ENCODE measurements at regions not wholly inside any gene's neighbourhood (a gene's known extent, or its start where the extent isn't known, plus 50 kb on each side); places are given as distances from the start of the nearest gene placed in this dataset.

GRCh38 chr2:19046986-19047780, 311.2 kb downstream of the OSR1 start:
- Histone ChIP-seq H3K36me3 (no peaks in the 10 kb centered on the region), H3K4me3 (no peak overlapping the region), H3K4me1 (peaks cover 19% of the 10 kb centered on the region), H3K27ac (no peak overlapping the region), H3K9me3 (no peaks in the 10 kb centered on the region), H3K27me3 (ENCODE audit: low read depth) (no peaks in the 10 kb centered on the region)
- DNase-seq = no peak
- ATAC-seq = no peak
- intact Hi-C loops (cut with DNase I) = no loop called here
- TF ChIP-seq CTCF (IDR thresholded peaks at IDR 0.05) = no peak

- no peak for TF ChIP-seq CTCF (IDR thresholded peaks at IDR 0.05)
- Histone ChIP-seq H3K36me3 (no peaks in the 10 kb centered on the region), H3K27me3 (ENCODE audit: low read depth) (no peaks in the 10 kb centered on the region), H3K9me3 (no peaks in the 10 kb centered on the region), H3K4me3 (no peak overlapping the region), H3K27ac (no peak overlapping the region), H3K4me1 (peaks cover 19% of the 10 kb centered on the region)
- ATAC-seq (no peak), DNase-seq (no peak)
- intact Hi-C loops (cut with DNase I) = no loop called here
Observed at GRCh38 chr2:19045151-19045550, 313.3 kb downstream of the OSR1 start.

DNA sequence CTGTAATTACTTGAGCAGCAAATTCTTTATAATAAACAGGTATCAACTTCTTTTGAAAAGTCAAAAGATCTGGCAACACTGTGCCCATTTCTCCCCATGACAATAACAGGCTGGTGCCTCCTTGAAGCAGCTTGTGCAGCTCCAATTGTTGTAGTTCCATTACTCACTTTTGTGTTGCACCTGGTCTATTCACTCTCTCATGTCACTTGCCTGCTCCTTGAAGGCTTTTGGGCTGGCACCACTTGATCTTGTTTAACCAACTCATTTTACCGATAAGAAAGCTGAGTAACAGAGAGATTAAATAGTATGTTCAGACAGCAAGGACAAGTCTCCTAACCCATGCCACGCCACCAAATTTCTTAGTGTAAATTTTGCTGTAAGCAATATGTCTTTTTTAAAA, 314.5 kb downstream of the OSR1 start:
- Histone ChIP-seq H3K9me3 (no peaks in the 10 kb centered on the region), H3K27me3 (ENCODE audit: low read depth) (no peaks in the 10 kb centered on the region), H3K4me1 (peaks cover 19% of the 10 kb centered on the region), H3K36me3 (no peaks in the 10 kb centered on the region), H3K4me3 (no peak overlapping the region), H3K27ac (no peak overlapping the region)
- no peak for TF ChIP-seq CTCF (IDR thresholded peaks at IDR 0.05)
- DNase-seq (no peak), ATAC-seq (peak; percentile 62 to 87)
- intact Hi-C loops (cut with DNase I) = no loop called here

- no peak for DNase-seq
- intact Hi-C loops (cut with DNase I) = no loop called here
- H3K27me3 ChIP-seq (ENCODE audit: low read depth) = no peaks in the 10 kb centered on the region
- no peak for ATAC-seq
- H3K9me3 ChIP-seq = no peaks in the 10 kb centered on the region
- no peak overlapping the region for H3K27ac ChIP-seq
- TF ChIP-seq CTCF (IDR thresholded peaks at IDR 0.05) = no peak
- H3K4me1 ChIP-seq = peaks cover 25% of the 10 kb centered on the region
- H3K36me3 ChIP-seq = no peaks in the 10 kb centered on the region
- H3K4me3 ChIP-seq = no peak overlapping the region
Observed at GRCh38 chr2:19041434-19042041, 316.9 kb downstream of the OSR1 start.

- intact Hi-C loops (cut with DNase I) = no loop called here
- ATAC-seq = peak in 1 of 2 donors; percentile 63
Observed at GRCh38 chr2:19038071-19039015, 320.1 kb downstream of the OSR1 start.

More at GRCh38 chr2:19038071-19039015, 320.1 kb downstream of the OSR1 start:
- no peak overlapping the region for H3K27ac ChIP-seq
- no peaks in the 10 kb centered on the region for H3K36me3 ChIP-seq
- DNase-seq = no peak
- no peaks in the 10 kb centered on the region for H3K27me3 ChIP-seq (ENCODE audit: low read depth)
- TF ChIP-seq CTCF (IDR thresholded peaks at IDR 0.05) = no peak
- H3K9me3 ChIP-seq = no peaks in the 10 kb centered on the region
- peaks cover 7% of the 10 kb centered on the region for H3K4me1 ChIP-seq
- no peak overlapping the region for H3K4me3 ChIP-seq

Data from lower lobe of right lung (tissue), 2 donors.